ENCODE measurements at regions not wholly inside any gene's neighbourhood (a gene's known extent, or its start where the extent isn't known, plus 50 kb on each side); places are given as distances from the start of the nearest gene placed in this dataset.

- TF ChIP-seq CTCF (IDR thresholded peaks at IDR 0.05), result no peak
- TF ChIP-seq POLR2AphosphoS5 (IDR thresholded peaks at IDR 0.05), result no peak
- no peak for TF ChIP-seq POLR2A (IDR thresholded peaks at IDR 0.05)
- Histone ChIP-seq H3K4me1 (no peaks in the 10 kb centered on the region), H3K4me3 (no peak overlapping the region), H3K27ac (no peak overlapping the region), H3K36me3 (no peaks in the 10 kb centered on the region), H3K9me3 (no peaks in the 10 kb centered on the region), H3K27me3 (no peaks in the 10 kb centered on the region)
- no peak for DNase-seq (ENCODE audit: low spot score in 2 of 2)
- intact Hi-C loops (cut with DNase I; ENCODE audit: low total_unique reads), result no loop called here
Measured at GRCh38 chr13:72208112-72208645, 341.2 kb upstream of the DACH1 start.

- TF ChIP-seq POLR2AphosphoS5 (IDR thresholded peaks at IDR 0.05) (no peak), POLR2A (IDR thresholded peaks at IDR 0.05) (no peak), CTCF (IDR thresholded peaks at IDR 0.05) (no peak)
- no peak overlapping the region for H3K4me3 ChIP-seq
- no peaks in the 10 kb centered on the region for H3K27me3 ChIP-seq
- H3K9me3 ChIP-seq, result no peaks in the 10 kb centered on the region
- DNase-seq (ENCODE audit: low spot score in 2 of 2), result no peak
- intact Hi-C loops (cut with DNase I; ENCODE audit: low total_unique reads), result no loop called here
- H3K36me3 ChIP-seq, result no peaks in the 10 kb centered on the region
- no peak overlapping the region for H3K27ac ChIP-seq
- H3K4me1 ChIP-seq, result no peaks in the 10 kb centered on the region
Measured at GRCh38 chr13:72205773-72206172, 338.8 kb upstream of the DACH1 start.

- Histone ChIP-seq H3K36me3 (no peaks in the 10 kb centered on the region), H3K27me3 (no peaks in the 10 kb centered on the region), H3K4me3 (no peak overlapping the region), H3K27ac (no peak overlapping the region), H3K4me1 (no peaks in the 10 kb centered on the region), H3K9me3 (no peaks in the 10 kb centered on the region)
- intact Hi-C loops (cut with DNase I; ENCODE audit: low total_unique reads), result no loop called here
- TF ChIP-seq CTCF (IDR thresholded peaks at IDR 0.05), result no peak
- no peak for TF ChIP-seq POLR2A (IDR thresholded peaks at IDR 0.05)
- no peak for TF ChIP-seq POLR2AphosphoS5 (IDR thresholded peaks at IDR 0.05)
- DNase-seq (ENCODE audit: low spot score in 2 of 2), result no peak
Measured at GRCh38 chr13:72204291-72204690, 337.3 kb upstream of the DACH1 start.

- no peak overlapping the region for H3K27ac ChIP-seq
- intact Hi-C loops (cut with DNase I; ENCODE audit: low total_unique reads), result no loop called here
- no peak overlapping the region for H3K4me3 ChIP-seq
- H3K27me3 ChIP-seq, result no peaks in the 10 kb centered on the region
- no peaks in the 10 kb centered on the region for H3K4me1 ChIP-seq
- H3K36me3 ChIP-seq, result no peaks in the 10 kb centered on the region
- H3K9me3 ChIP-seq, result no peaks in the 10 kb centered on the region
- no peak for TF ChIP-seq CTCF (IDR thresholded peaks at IDR 0.05)
- TF ChIP-seq POLR2AphosphoS5 (IDR thresholded peaks at IDR 0.05), result no peak
- no peak for TF ChIP-seq POLR2A (IDR thresholded peaks at IDR 0.05)
- DNase-seq (ENCODE audit: low spot score in 2 of 2), result no peak
Measured at GRCh38 chr13:72201726-72202125, 334.7 kb upstream of the DACH1 start.

- no peak for TF ChIP-seq POLR2A (IDR thresholded peaks at IDR 0.05)
- no peak for TF ChIP-seq POLR2AphosphoS5 (IDR thresholded peaks at IDR 0.05)
- TF ChIP-seq CTCF (IDR thresholded peaks at IDR 0.05), result no peak
- Histone ChIP-seq H3K36me3 (no peaks in the 10 kb centered on the region), H3K9me3 (no peaks in the 10 kb centered on the region), H3K4me1 (no peaks in the 10 kb centered on the region), H3K27me3 (no peaks in the 10 kb centered on the region), H3K4me3 (no peak overlapping the region), H3K27ac (no peak overlapping the region)
- intact Hi-C loops (cut with DNase I; ENCODE audit: low total_unique reads), result no loop called here
- DNase-seq (ENCODE audit: low spot score in 2 of 2), result no peak
Measured at GRCh38 chr13:72199640-72200039, 332.6 kb upstream of the DACH1 start.
